ENCODE measurements at regions not wholly inside any gene's neighbourhood (a gene's known extent, or its start where the extent isn't known, plus 50 kb on each side); places are given as distances from the start of the nearest gene placed in this dataset.

DNA sequence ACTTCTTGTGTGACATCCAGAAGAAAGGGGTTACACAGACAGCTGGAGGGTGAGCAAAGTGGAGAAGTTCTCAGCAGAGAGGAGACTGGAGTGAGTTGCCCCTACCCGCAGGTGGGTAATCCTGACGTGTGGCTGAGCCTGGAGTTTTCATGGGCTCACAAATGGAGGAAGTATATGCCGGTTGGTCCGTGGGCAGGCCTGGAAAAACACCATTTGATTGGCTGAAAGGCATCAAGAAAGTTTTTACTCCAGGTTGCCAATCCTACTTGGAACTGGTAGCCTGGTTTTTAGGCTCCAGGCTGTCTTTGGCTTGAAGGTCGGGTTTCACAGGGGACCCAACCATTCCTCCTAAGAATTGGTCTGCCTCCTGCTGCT lies 1177.4 kb upstream of the LRRTM1 start:
- intact Hi-C loops (cut with DNase I): no loop called here
- Histone ChIP-seq H3K27ac (no peak overlapping the region), H3K36me3 (no peaks in the 10 kb centered on the region), H3K4me3 (no peak overlapping the region), H3K4me1 (ENCODE audit: insufficient read depth) (no peaks in the 10 kb centered on the region), H3K9me3 (no peaks in the 10 kb centered on the region), H3K27me3 (no peaks in the 10 kb centered on the region)
- DNase-seq: no peak
- no peak for TF ChIP-seq POLR2A (IDR thresholded peaks at IDR 0.05)
- TF ChIP-seq, protein P1, sequence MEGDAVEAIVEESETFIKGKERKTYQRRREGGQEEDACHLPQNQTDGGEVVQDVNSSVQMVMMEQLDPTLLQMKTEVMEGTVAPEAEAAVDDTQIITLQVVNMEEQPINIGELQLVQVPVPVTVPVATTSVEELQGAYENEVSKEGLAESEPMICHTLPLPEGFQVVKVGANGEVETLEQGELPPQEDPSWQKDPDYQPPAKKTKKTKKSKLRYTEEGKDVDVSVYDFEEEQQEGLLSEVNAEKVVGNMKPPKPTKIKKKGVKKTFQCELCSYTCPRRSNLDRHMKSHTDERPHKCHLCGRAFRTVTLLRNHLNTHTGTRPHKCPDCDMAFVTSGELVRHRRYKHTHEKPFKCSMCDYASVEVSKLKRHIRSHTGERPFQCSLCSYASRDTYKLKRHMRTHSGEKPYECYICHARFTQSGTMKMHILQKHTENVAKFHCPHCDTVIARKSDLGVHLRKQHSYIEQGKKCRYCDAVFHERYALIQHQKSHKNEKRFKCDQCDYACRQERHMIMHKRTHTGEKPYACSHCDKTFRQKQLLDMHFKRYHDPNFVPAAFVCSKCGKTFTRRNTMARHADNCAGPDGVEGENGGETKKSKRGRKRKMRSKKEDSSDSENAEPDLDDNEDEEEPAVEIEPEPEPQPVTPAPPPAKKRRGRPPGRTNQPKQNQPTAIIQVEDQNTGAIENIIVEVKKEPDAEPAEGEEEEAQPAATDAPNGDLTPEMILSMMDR (IDR thresholded peaks at IDR 0.05): no peak
- TF ChIP-seq EP300 (IDR thresholded peaks at IDR 0.05): no peak
- WGBS, 3 donors: 85 to 90% (median 88%) methylated on average over 5 of the region's 5 CpGs

DNA sequence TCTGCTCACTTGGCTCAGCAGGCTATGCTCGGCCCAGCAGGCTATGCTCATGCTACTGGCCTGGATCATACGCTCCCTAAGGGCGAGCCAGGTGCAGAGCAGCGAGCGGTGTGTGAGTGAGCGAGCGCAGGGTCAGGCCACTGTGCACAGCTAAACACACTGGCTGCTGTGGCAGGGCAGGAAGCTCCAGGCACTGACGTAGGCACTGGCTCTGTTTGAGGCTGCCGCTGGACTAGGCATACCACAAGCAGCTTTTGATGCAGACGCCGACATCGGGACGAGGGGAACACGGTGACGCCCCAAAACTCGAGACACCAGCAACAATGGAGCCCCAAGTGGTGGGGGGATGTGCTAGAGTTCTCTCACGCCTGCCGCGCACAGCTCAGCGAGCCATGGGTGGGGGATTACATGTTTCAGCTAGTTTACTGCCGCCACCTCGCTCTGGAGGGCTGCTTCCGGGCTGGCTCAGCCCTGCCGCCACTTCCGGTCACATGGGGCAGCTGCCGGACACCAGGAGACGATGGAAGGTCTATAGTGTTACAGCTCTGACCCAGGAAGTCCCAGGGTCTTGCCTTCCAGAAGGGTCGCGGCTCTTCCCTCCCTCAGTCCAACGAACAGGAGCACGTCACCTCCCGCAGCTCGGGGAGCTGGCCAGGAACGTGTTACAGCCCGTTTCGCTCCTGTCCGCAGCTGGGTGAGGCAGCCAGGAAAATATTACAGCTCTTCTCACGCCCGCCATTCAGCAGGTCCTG lies 1176.9 kb upstream of the LRRTM1 start:
- DNase-seq: peak in 2 of 5 donors; percentile 6 to 11
- no peak overlapping the region for H3K27ac ChIP-seq
- TF ChIP-seq, protein P1 (IDR thresholded peaks at IDR 0.05): no peak
- TF ChIP-seq POLR2A (IDR thresholded peaks at IDR 0.05) (no peak), EP300 (IDR thresholded peaks at IDR 0.05) (no peak)
- H3K4me1 ChIP-seq (ENCODE audit: insufficient read depth): no peaks in the 10 kb centered on the region
- WGBS, 3 donors: 92 to 94% (median 94%) methylated on average over 39 of the region's 39 CpGs
- intact Hi-C loops (cut with DNase I): no loop called here
- H3K4me3 ChIP-seq: no peak overlapping the region
- no peaks in the 10 kb centered on the region for H3K27me3 ChIP-seq
- no peaks in the 10 kb centered on the region for H3K9me3 ChIP-seq
- no peaks in the 10 kb centered on the region for H3K36me3 ChIP-seq

DNA sequence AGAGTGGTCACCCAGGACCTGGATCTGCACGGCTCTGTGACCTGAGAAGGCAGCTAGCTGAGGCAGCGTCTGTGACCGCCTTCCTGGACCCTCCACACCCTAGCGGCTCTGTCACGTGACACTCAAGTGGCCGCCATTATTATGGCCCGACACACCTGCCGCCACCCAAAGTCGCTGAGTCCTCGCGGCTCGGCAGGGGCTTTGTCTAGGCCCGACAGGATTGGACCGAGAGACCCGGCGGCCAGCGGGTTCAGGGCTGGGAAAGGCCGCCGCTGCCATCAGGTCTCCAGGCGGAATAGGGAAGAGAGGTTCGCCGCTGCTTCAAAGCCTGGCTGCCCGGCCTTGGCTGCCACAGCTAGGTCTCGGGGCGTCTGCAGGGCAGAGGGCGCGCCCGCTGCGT lies 1162.5 kb upstream of the LRRTM1 start:
- peak in 1 of 5 donors; percentile 4 for DNase-seq

DNA sequence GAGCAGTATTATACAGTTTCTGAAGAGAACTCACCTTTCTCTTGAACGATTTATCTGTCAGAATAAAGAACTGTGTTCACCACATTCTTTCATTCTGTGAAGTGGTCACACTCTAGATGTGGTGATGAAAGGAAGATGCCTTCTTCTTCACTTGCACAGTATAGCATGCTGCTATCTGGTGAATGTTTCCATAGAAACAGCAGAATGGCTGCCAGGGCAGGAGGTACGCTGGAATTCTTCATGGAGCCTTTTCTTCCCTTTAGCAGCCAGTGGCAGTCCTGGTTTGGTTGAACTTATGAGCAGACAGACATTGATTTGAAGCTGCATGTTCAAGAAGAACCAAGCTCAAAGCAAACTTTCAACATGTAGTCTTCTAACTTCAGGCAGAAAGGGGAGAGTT lies 1157.9 kb upstream of the LRRTM1 start:
- 65 to 79% (median 73%) methylated on average over 2 of the region's 2 CpGs for WGBS, 3 donors

More for the DNA sequence above, 1162.5 kb upstream of the LRRTM1 start:
- H3K4me1 ChIP-seq (ENCODE audit: insufficient read depth): no peaks in the 10 kb centered on the region
- 95 to 96% (median 96%) methylated on average over 28 to 29 of the region's 29 CpGs for WGBS, 3 donors
- intact Hi-C loops (cut with DNase I): no loop called here
- H3K27ac ChIP-seq: no peak overlapping the region
- no peaks in the 10 kb centered on the region for H3K36me3 ChIP-seq
- H3K4me3 ChIP-seq: no peak overlapping the region
- TF ChIP-seq EP300 (IDR thresholded peaks at IDR 0.05) (no peak), POLR2A (IDR thresholded peaks at IDR 0.05) (no peak)
- TF ChIP-seq, protein P1 (IDR thresholded peaks at IDR 0.05): no peak
- H3K9me3 ChIP-seq: no peaks in the 10 kb centered on the region
- no peaks in the 10 kb centered on the region for H3K27me3 ChIP-seq

More for the DNA sequence above, 1157.9 kb upstream of the LRRTM1 start:
- intact Hi-C loops (cut with DNase I): no loop called here
- no peaks in the 10 kb centered on the region for H3K4me1 ChIP-seq (ENCODE audit: insufficient read depth)
- H3K27me3 ChIP-seq: no peaks in the 10 kb centered on the region
- H3K4me3 ChIP-seq: no peak overlapping the region
- DNase-seq: no peak
- H3K36me3 ChIP-seq: no peaks in the 10 kb centered on the region
- no peaks in the 10 kb centered on the region for H3K9me3 ChIP-seq
- TF ChIP-seq EP300 (IDR thresholded peaks at IDR 0.05) (no peak), POLR2A (IDR thresholded peaks at IDR 0.05) (no peak)
- TF ChIP-seq, protein P1 (IDR thresholded peaks at IDR 0.05): no peak
- no peak overlapping the region for H3K27ac ChIP-seq

Measured in ovary (tissue), 7 donors.